SH-SY5Y (cell line): ENCODE measurements at regions not wholly inside any gene's neighbourhood (a gene's known extent, or its start where the extent isn't known, plus 50 kb on each side); places are given as distances from the start of the nearest gene placed in this dataset.

Experiments
- GATA2 ChIP-seq: IDR thresholded peaks from 2 replicates; pipeline ENCODE4 v1.6.1; 2011; ENCODE audit warnings: mild to moderate bottlenecking, low read depth, low read length
- GATA3 ChIP-seq: IDR thresholded peaks from 2 replicates; pipeline ENCODE4 v1.6.1; 2011; ENCODE audit warnings: low read depth, mild to moderate bottlenecking, low read length, moderate library complexity

DNA sequence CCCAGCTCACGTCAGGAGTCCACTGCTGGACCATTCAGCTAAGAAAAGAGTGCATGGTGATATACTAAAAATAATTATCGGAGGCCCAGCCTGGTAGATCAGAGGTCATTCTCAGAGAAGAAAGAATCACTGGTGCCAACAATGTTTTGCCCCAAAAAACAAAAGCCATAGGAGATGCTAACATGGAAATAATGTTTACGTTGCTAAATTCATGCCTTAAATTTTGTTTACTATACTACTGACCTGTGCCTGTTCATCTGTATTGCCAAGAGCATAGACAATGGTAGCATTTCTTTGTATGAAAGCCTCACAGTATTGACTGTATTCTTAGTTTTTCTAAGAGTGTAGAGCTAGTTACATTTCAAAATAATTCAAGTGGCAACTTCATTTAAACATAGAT is 138.1 kb upstream of the GPR149 start:
- TF ChIP-seq GATA2 = no peak
- no peak for TF ChIP-seq GATA3
